H1 (cell line): ENCODE measurements at regions not wholly inside any gene's neighbourhood (a gene's known extent, or its start where the extent isn't known, plus 50 kb on each side); places are given as distances from the start of the nearest gene placed in this dataset.

Experiments
- CTCF ChIA-PET: fragments of 300-600 bp; sonication (Branson Sonifier 250); formaldehyde crosslinking; loops from one replicate; lab custom pipeline; 2021; ENCODE audit not compliant: partially characterized antibody; lab: Charles Lee
- POLR2A ChIA-PET: fragments of 300-600 bp; sonication (Branson Sonifier 250); formaldehyde crosslinking; loops from one replicate; lab custom pipeline; 2021; ENCODE audit warnings: inconsistent platforms; ENCODE audit not compliant: partially characterized antibody; lab: Charles Lee
- DNase-seq, 2 experiments: peaks; one replicate each; pipeline versions ENCODE4 v3.0.0 to v3.0.0-alpha.2; 2010 to 2022; ENCODE audit warnings: low spot score in 2 of 2, low read depth in 1 of 2, mixed read lengths in 1 of 2
- FAIRE-seq: peaks from 2 replicates; lab custom pipeline; 2011; peaks lifted over from hg19 to GRCh38; lab: Jason Lieb, UNC
- H2AFZ ChIP-seq: 2 replicates; pipeline ENCODE4 v1.8.1; 2012; ENCODE audit warnings: low read length, inconsistent platforms
- H2AK5ac ChIP-seq: 2 replicates; pipeline ENCODE4 v1.6.1; 2013; ENCODE audit warnings: low read depth, low read length
- H2BK120ac ChIP-seq: replicated peaks from 2 replicates; pipeline ENCODE3; 2013; ENCODE audit warnings: low read depth, low read length, inconsistent platforms
- H2BK12ac ChIP-seq: 2 replicates; pipeline ENCODE4 v1.6.1; 2013; ENCODE audit warnings: low read depth, low read length
- H2BK15ac ChIP-seq: 2 replicates; pipeline ENCODE4 v1.6.1; 2013; ENCODE audit warnings: low read length
- H2BK20ac ChIP-seq: 2 replicates; pipeline ENCODE4 v1.6.1; 2013; ENCODE audit warnings: low read length
- H2BK5ac ChIP-seq: 2 replicates; pipeline ENCODE4 v1.6.1; 2013; ENCODE audit warnings: low read depth, low read length
- H3K14ac ChIP-seq: 2 replicates; pipeline ENCODE4 v1.6.1; 2013; ENCODE audit warnings: inconsistent platforms; ENCODE audit not compliant: insufficient read length
- H3K18ac ChIP-seq: 2 replicates; pipeline ENCODE4 v1.6.1; 2013; ENCODE audit warnings: low read length; ENCODE audit errors: extremely low read depth
- H3K23ac ChIP-seq: 2 replicates; pipeline ENCODE4 v1.6.1; 2013; ENCODE audit warnings: inconsistent platforms; ENCODE audit not compliant: insufficient read length
- H3K23me2 ChIP-seq: 2 replicates; pipeline ENCODE4 v1.6.1; 2013; ENCODE audit warnings: low read depth, low read length
- H3K27ac ChIP-seq: 2 replicates; pipeline ENCODE4 v1.6.1; 2011; ENCODE audit warnings: low read depth, low read length, inconsistent platforms
- H3K27me3 ChIP-seq, 4 experiments: replicated peaks in 1 of 4; 1 replicate in 1 of 4; 2 replicates in 3 of 4; pipeline versions ENCODE4 v1.6.1 to v1.8.1; 2011 to 2013; ENCODE audit warnings: low read length in 3 of 4, mild to moderate bottlenecking in 3 of 4, inconsistent platforms in 2 of 4, mixed read lengths in 2 of 4, moderate library complexity in 1 of 4; ENCODE audit not compliant: control insufficient read depth in 3 of 4, insufficient read depth in 3 of 4; ENCODE audit errors: extremely low read depth in 1 of 4
- H3K36me3 ChIP-seq, 4 experiments: 2 replicates each; pipeline versions ENCODE4 v1.6.1 to v1.8.1; 2011 to 2013; ENCODE audit warnings: mild to moderate bottlenecking in 4 of 4, low read length in 3 of 4, moderate library complexity in 2 of 4, control low read depth in 1 of 4, inconsistent platforms in 1 of 4; ENCODE audit not compliant: insufficient read depth in 4 of 4, control insufficient read depth in 2 of 4
- H3K4ac ChIP-seq: replicated peaks from 2 replicates; pipeline ENCODE3; 2013; ENCODE audit warnings: low read length, low read depth, mixed read lengths, inconsistent platforms; ENCODE audit not compliant: insufficient read length
- H3K4me1 ChIP-seq, 4 experiments: replicated peaks in 1 of 4; 1 replicate in 1 of 4; 2 replicates in 3 of 4; pipeline versions ENCODE4 v1.6.1 to v1.8.1; 2011 to 2013; ENCODE audit warnings: low read length in 3 of 4, inconsistent platforms in 2 of 4, mixed read lengths in 1 of 4; ENCODE audit not compliant: insufficient read depth in 4 of 4, control insufficient read depth in 3 of 4
- H3K4me2 ChIP-seq, 2 experiments: 2 replicates each; pipeline versions ENCODE4 v1.6.1 to v1.8.1; 2011 to 2013; ENCODE audit warnings: low read depth in 2 of 2, low read length in 2 of 2, control low read depth in 1 of 2, inconsistent platforms in 1 of 2, mild to moderate bottlenecking in 1 of 2; ENCODE audit not compliant: insufficient read depth in 1 of 2
- H3K4me3 ChIP-seq, 4 experiments: fragments of 200-600, 300-600 bp in 1 of 4; sonication (generic), shearing (Covaris generic), sonication (Bioruptor Twin) in 1 of 4; 2 replicates each; pipeline versions ENCODE4 v1.5.1 to v1.8.1; 2011 to 2016; ENCODE audit warnings: low read length in 4 of 4, low read depth in 3 of 4, control low read depth in 2 of 4, inconsistent platforms in 2 of 4, mild to moderate bottlenecking in 2 of 4, mixed read lengths in 1 of 4, moderate library complexity in 1 of 4; ENCODE audit not compliant: insufficient read depth in 2 of 4; ENCODE audit errors: extremely low read depth in 1 of 4
- H3K56ac ChIP-seq: replicated peaks from 2 replicates; pipeline ENCODE3; 2013; ENCODE audit warnings: low read depth, mild to moderate bottlenecking, mixed read lengths, low read length, inconsistent platforms; ENCODE audit not compliant: insufficient read length
- H3K79me1 ChIP-seq: 2 replicates; pipeline ENCODE4 v1.6.1; 2013; ENCODE audit warnings: low read depth, low read length, control low read depth
- H3K79me2 ChIP-seq, 2 experiments: 2 replicates each; pipeline versions ENCODE4 v1.6.1 to v1.8.1; 2012 to 2013; ENCODE audit warnings: low read length in 2 of 2, mild to moderate bottlenecking in 2 of 2, inconsistent platforms in 1 of 2; ENCODE audit not compliant: insufficient read depth in 2 of 2, control insufficient read depth in 1 of 2
- H3K9ac ChIP-seq, 4 experiments: replicated peaks in 1 of 4; 1 replicate in 1 of 4; 2 replicates in 3 of 4; pipeline versions ENCODE4 v1.6.1 to v1.8.1; 2011 to 2013; ENCODE audit warnings: low read depth in 3 of 4, low read length in 3 of 4, control low read depth in 2 of 4, mild to moderate bottlenecking in 2 of 4, moderate library complexity in 2 of 4, inconsistent platforms in 1 of 4; ENCODE audit errors: extremely low read depth in 1 of 4
- H3K9me3 ChIP-seq, 2 experiments: 2 replicates each; pipeline versions ENCODE4 v1.6.1 to v1.8.1; 2012 to 2013; ENCODE audit warnings: mild to moderate bottlenecking in 2 of 2, moderate library complexity in 2 of 2, control low read depth in 1 of 2, inconsistent platforms in 1 of 2, low read depth in 1 of 2, low read length in 1 of 2, mixed read lengths in 1 of 2; ENCODE audit not compliant: insufficient read depth in 2 of 2
- H4K20me1 ChIP-seq, 2 experiments: replicated peaks in 1 of 2; 2 replicates each; pipeline versions ENCODE3 to v1.8.1; 2011 to 2013; ENCODE audit warnings: inconsistent platforms in 2 of 2, low read length in 2 of 2, mild to moderate bottlenecking in 1 of 2; ENCODE audit not compliant: insufficient read depth in 2 of 2, control insufficient read depth in 1 of 2
- H4K5ac ChIP-seq: 2 replicates; pipeline ENCODE4 v1.6.1; 2013; ENCODE audit warnings: low read length, low read depth, mixed read lengths, inconsistent platforms; ENCODE audit not compliant: insufficient read length
- H4K8ac ChIP-seq: 2 replicates; pipeline ENCODE4 v1.8.0; 2013; ENCODE audit warnings: mild to moderate bottlenecking, moderate library complexity, low read length, inconsistent platforms; ENCODE audit not compliant: insufficient read depth; ENCODE audit errors: extremely low read depth
- H4K91ac ChIP-seq: replicated peaks from 2 replicates; pipeline ENCODE3; 2013; ENCODE audit warnings: low read length, mixed read lengths, inconsistent platforms; ENCODE audit not compliant: insufficient read length
- ATF2 ChIP-seq: IDR thresholded peaks from 2 replicates; pipeline ENCODE4 v1.6.1; 2012; ENCODE audit warnings: low read length, inconsistent platforms
- CEBPB ChIP-seq: IDR thresholded peaks from 2 replicates; pipeline ENCODE4 v1.6.1; 2012; ENCODE audit warnings: low read depth, low read length
- EZH2 ChIP-seq: fragments of 200-600 bp; sonication (generic); IDR thresholded peaks from 2 replicates; pipeline ENCODE4 v1.7.1; 2012; ENCODE audit warnings: low read depth, mild to moderate bottlenecking, moderate library complexity, low read length, inconsistent platforms; ENCODE audit not compliant: severe bottlenecking
- NANOG ChIP-seq: IDR thresholded peaks from 2 replicates; pipeline ENCODE4 v1.6.1; 2011; ENCODE audit warnings: low read length, low read depth, mild to moderate bottlenecking, inconsistent platforms; ENCODE audit not compliant: insufficient read depth, poor library complexity, severe bottlenecking
- RXRA ChIP-seq: IDR thresholded peaks from 2 replicates; pipeline ENCODE4 v1.6.1; 2011; ENCODE audit warnings: low read depth, mild to moderate bottlenecking, low read length, moderate library complexity; ENCODE audit not compliant: insufficient read depth
- SIRT6 ChIP-seq: IDR thresholded peaks from one replicate; pipeline ENCODE4 v1.7.1; 2012; ENCODE audit warnings: low read length, inconsistent platforms
- SRF ChIP-seq: IDR thresholded peaks from 2 replicates; pipeline ENCODE4 v1.6.1; 2011; ENCODE audit warnings: mild to moderate bottlenecking, low read depth, low read length, moderate library complexity
- TAF1 ChIP-seq: IDR thresholded peaks from 2 replicates; pipeline ENCODE4 v1.6.1; 2011; ENCODE audit warnings: mild to moderate bottlenecking, low read depth, low read length
- TAF7 ChIP-seq: optimal IDR thresholded peaks from 2 replicates; pipeline ENCODE3; 2011; ENCODE audit warnings: low read depth, mild to moderate bottlenecking, inconsistent platforms, low read length, moderate library complexity, borderline replicate concordance
- WGBS, 2 experiments: shearing (Covaris generic) in 1 of 2; methylation state at CpG; one replicate each; pipeline versions ENCODE4 v1.1.6 to v1.1.7; 2013 to 2015; ENCODE audit warnings: low lambda C conversion rate in 2 of 2, mixed read lengths in 2 of 2, inconsistent platforms in 1 of 2, low coverage in 1 of 2, missing lambda C conversion rate in 1 of 2; ENCODE audit not compliant: insufficient replicate concordance in 2 of 2, insufficient coverage in 1 of 2, insufficient read length in 1 of 2; ENCODE audit errors: extremely low coverage in 1 of 2, missing lambda C conversion rate in 1 of 2; 5-methylcytosine and 5-hydroxymethylcytosine counted together

- Histone ChIP-seq H4K20me1 (no peaks in the 10 kb centered on the region), H2AFZ (no peak overlapping the region), H3K27me3 (no peaks in the 10 kb centered on the region), H2BK12ac (no peak overlapping the region), H3K23me2 (no peaks in the 10 kb centered on the region), H2BK15ac (no peak overlapping the region), H3K23ac (no peak overlapping the region), H2BK20ac (no peak overlapping the region), H3K4ac (no peak overlapping the region), H3K36me3 (no peaks in the 10 kb centered on the region), H3K4me1 (peaks cover 0 to 5% (median 0%) of the 10 kb centered on the region in 4 experiments; a peak in 1 of 7 replicates), H4K5ac (no peak overlapping the region)
- CTCF ChIA-PET = no interaction called here
- TF ChIP-seq RXRA (no peak), TAF1 (no peak), CEBPB (no peak), SRF (no peak), SIRT6 (no peak), EZH2 (no peak), NANOG (no peak), TAF7 (no peak), ATF2 (no peak)
- TF ChIP-seq, all 59 proteins: peak for 0
- Histone ChIP-seq H4K8ac (no peak overlapping the region), H3K9me3 (peaks cover 2 to 10% of the 10 kb centered on the region in 2 experiments; a peak in 3 of 4 replicates), H2BK120ac (no peak overlapping the region), H3K79me2 (no peaks in the 10 kb centered on the region), H3K18ac (no peak overlapping the region), H3K56ac (no peak overlapping the region), H3K27ac (no peak overlapping the region), H3K9ac (no peak overlapping the region), H4K91ac (no peak overlapping the region), H2BK5ac (no peak overlapping the region), H3K4me2 (no peak overlapping the region), H3K79me1 (no peaks in the 10 kb centered on the region), H2AK5ac (no peak overlapping the region), H3K14ac (no peak overlapping the region), H3K4me3 (no peak overlapping the region)
- WGBS, 2 experiments = 85% methylated on average over 2 of the region's 2 CpGs; no CpG with 5 or more reads in 1 of the 2 experiments
- no peak for FAIRE-seq
- DNase-seq = no peak
- POLR2A ChIA-PET = no interaction called here
These were observed 443.3 kb upstream of the AGTR1 start for GRCh38 chr3:148254402-148254801.
